SK-N-SH (cell line): ENCODE measurements at regions not wholly inside any gene's neighbourhood (a gene's known extent, or its start where the extent isn't known, plus 50 kb on each side); places are given as distances from the start of the nearest gene placed in this dataset.

Experiments used
- CTCF ChIA-PET: fragments of 300-600, 350-600 bp; formaldehyde crosslinking; extraction: SDS; loops from one replicate; lab custom pipeline; 2021; lab: Yijun Ruan, JAX
- POLR2A ChIA-PET: fragments of 350-600 bp; sonication (Branson Sonifier 250); formaldehyde crosslinking; extraction: SDS; loops from one replicate; lab custom pipeline; 2020; ENCODE audit warnings: antibody characterized with exemption, inconsistent platforms; lab: Yijun Ruan, JAX
- DNase-seq: peaks from one replicate; pipeline ENCODE4 v3.0.0; 2012
- H2AFZ ChIP-seq: fragments of 200-600 bp; sonication (generic); 2 replicates; pipeline ENCODE4 v1.8.1; 2016; ENCODE audit warnings: antibody characterized with exemption, mild to moderate bottlenecking, low read depth
- H3F3A ChIP-seq: fragments of 200-600 bp; sonication (generic); replicated peaks from 2 replicates; pipeline ENCODE3; 2016; ENCODE audit warnings: antibody characterized with exemption, mild to moderate bottlenecking; ENCODE audit not compliant: insufficient read depth
- H3K27ac ChIP-seq, 2 experiments: fragments of 200-500 bp in 1 of 2; fragments of 200-600 bp in 1 of 2; sonication (Bioruptor generic) in 1 of 2; sonication (generic), shearing (Covaris generic) in 1 of 2; 2 replicates each; pipeline versions ENCODE4 v1.5.1 to v1.6.1; 2014 to 2016; ENCODE audit warnings: low read depth in 2 of 2, inconsistent platforms in 1 of 2, low read length in 1 of 2, mild to moderate bottlenecking in 1 of 2, mixed read lengths in 1 of 2
- H3K27me3 ChIP-seq: fragments of 200-600 bp; sonication (generic), shearing (Covaris generic); 2 replicates; pipeline ENCODE4 v1.6.1; 2016; ENCODE audit warnings: mixed run types; ENCODE audit not compliant: insufficient read depth
- H3K36me3 ChIP-seq, 2 experiments: fragments of 200-500 bp in 1 of 2; fragments of 200-600 bp in 1 of 2; sonication (Bioruptor generic) in 1 of 2; sonication (generic) in 1 of 2; replicated peaks in 1 of 2; 2 replicates each; pipeline versions ENCODE3 to v1.5.1; 2014 to 2016; ENCODE audit warnings: low read length in 1 of 2, mild to moderate bottlenecking in 1 of 2; ENCODE audit not compliant: insufficient read depth in 2 of 2, control insufficient read depth in 1 of 2
- H3K4me1 ChIP-seq, 2 experiments: fragments of 200-500 bp in 1 of 2; fragments of 200-600 bp in 1 of 2; sonication (Bioruptor generic) in 1 of 2; sonication (generic), shearing (Covaris generic) in 1 of 2; 2 replicates each; pipeline versions ENCODE4 v1.5.1 to v1.6.1; 2014 to 2016; ENCODE audit warnings: low read depth in 1 of 2, low read length in 1 of 2, mixed run types in 1 of 2; ENCODE audit not compliant: insufficient read depth in 2 of 2, control insufficient read depth in 1 of 2
- H3K4me2 ChIP-seq: fragments of 200-600 bp; sonication (generic), shearing (Covaris generic); 2 replicates; pipeline ENCODE4 v1.6.1; 2017; ENCODE audit warnings: mixed run types
- H3K4me3 ChIP-seq, 2 experiments: fragments of 200-500 bp in 1 of 2; fragments of 200-600 bp in 1 of 2; sonication (Bioruptor generic) in 1 of 2; sonication (generic), shearing (Covaris generic) in 1 of 2; 2 replicates each; pipeline versions ENCODE4 v1.5.1 to v1.8.1; 2014 to 2016; ENCODE audit warnings: low read depth in 2 of 2, inconsistent platforms in 1 of 2, low read length in 1 of 2, mild to moderate bottlenecking in 1 of 2, mixed read lengths in 1 of 2, moderate library complexity in 1 of 2
- H3K79me2 ChIP-seq: fragments of 200-600 bp; sonication (generic); 2 replicates; pipeline ENCODE4 v1.8.1; 2017; ENCODE audit warnings: mild to moderate bottlenecking; ENCODE audit not compliant: insufficient read depth
- H3K9ac ChIP-seq: fragments of 200-600 bp; sonication (generic); 2 replicates; pipeline ENCODE4 v1.6.1; 2017; ENCODE audit warnings: mixed run types
- H3K9me2 ChIP-seq: fragments of 200-600 bp; sonication (generic); 2 replicates; pipeline ENCODE4 v1.6.1; 2017; ENCODE audit warnings: mixed run types
- H3K9me3 ChIP-seq: fragments of 200-600 bp; sonication (generic); 2 replicates; pipeline ENCODE4 v1.6.1; 2017; ENCODE audit warnings: mixed run types, mild to moderate bottlenecking, moderate library complexity
- H4K20me1 ChIP-seq: fragments of 200-600 bp; sonication (generic); 2 replicates; pipeline ENCODE4 v1.6.1; 2017; ENCODE audit warnings: mild to moderate bottlenecking, mixed run types; ENCODE audit not compliant: insufficient read depth
- EP300 ChIP-seq, 2 experiments: IDR thresholded peaks; 2 replicates each; pipeline versions ENCODE4 v1.4.0 to v1.6.1; 2012; ENCODE audit warnings: borderline replicate concordance in 1 of 2, low read depth in 1 of 2, low read length in 1 of 2
- FOSL2 ChIP-seq: IDR thresholded peaks from 2 replicates; pipeline ENCODE4 v1.4.0; 2012; ENCODE audit warnings: low read depth, mild to moderate bottlenecking, moderate library complexity, borderline replicate concordance
- FOXM1 ChIP-seq: IDR thresholded peaks from 2 replicates; pipeline ENCODE4 v1.4.0; 2012; ENCODE audit warnings: low read depth, mild to moderate bottlenecking
- GABPA ChIP-seq: IDR thresholded peaks from 2 replicates; pipeline ENCODE4 v1.4.0; 2012; ENCODE audit warnings: low read depth, mild to moderate bottlenecking
- MEF2A ChIP-seq: IDR thresholded peaks from 2 replicates; pipeline ENCODE4 v1.4.0; 2012; ENCODE audit warnings: low read depth, borderline replicate concordance
- NFIC ChIP-seq: IDR thresholded peaks from 2 replicates; pipeline ENCODE4 v1.4.0; 2012; ENCODE audit warnings: borderline replicate concordance
- NRF1 ChIP-seq: IDR thresholded peaks from 2 replicates; pipeline ENCODE4 v1.6.1; 2012; ENCODE audit warnings: low read depth, mild to moderate bottlenecking, low read length
- PBX3 ChIP-seq: IDR thresholded peaks from 2 replicates; pipeline ENCODE4; 2012
- POLR2AphosphoS5 ChIP-seq: IDR thresholded peaks from 2 replicates; pipeline ENCODE4 v1.6.1; 2012; ENCODE audit warnings: low read depth, low read length
- RAD21 ChIP-seq: IDR thresholded peaks from 2 replicates; pipeline ENCODE4 v1.6.1; 2012; ENCODE audit warnings: mild to moderate bottlenecking, low read length
- REST ChIP-seq: IDR thresholded peaks from 2 replicates; pipeline ENCODE4 v1.6.1; 2012; ENCODE audit warnings: mild to moderate bottlenecking, low read depth, low read length, moderate library complexity
- RFX5 ChIP-seq: IDR thresholded peaks from 2 replicates; pipeline ENCODE4 v1.6.1; 2012; ENCODE audit warnings: mild to moderate bottlenecking, improper control_type of control experiment, low read length
- TAF1 ChIP-seq: IDR thresholded peaks from 2 replicates; pipeline ENCODE4 v1.6.1; 2012; ENCODE audit warnings: low read depth, mild to moderate bottlenecking, low read length, moderate library complexity, borderline replicate concordance
- TCF12 ChIP-seq: IDR thresholded peaks from 2 replicates; pipeline ENCODE4 v1.4.0; 2012
- TEAD4 ChIP-seq: IDR thresholded peaks from 2 replicates; pipeline ENCODE4 v1.4.0; 2012; ENCODE audit warnings: mild to moderate bottlenecking, borderline replicate concordance; ENCODE audit not compliant: insufficient read depth
- WGBS: methylation state at CpG from one replicate; pipeline ENCODE4 v1.1.6; 2017; ENCODE audit warnings: low lambda C conversion rate; 5-methylcytosine and 5-hydroxymethylcytosine counted together

DNA sequence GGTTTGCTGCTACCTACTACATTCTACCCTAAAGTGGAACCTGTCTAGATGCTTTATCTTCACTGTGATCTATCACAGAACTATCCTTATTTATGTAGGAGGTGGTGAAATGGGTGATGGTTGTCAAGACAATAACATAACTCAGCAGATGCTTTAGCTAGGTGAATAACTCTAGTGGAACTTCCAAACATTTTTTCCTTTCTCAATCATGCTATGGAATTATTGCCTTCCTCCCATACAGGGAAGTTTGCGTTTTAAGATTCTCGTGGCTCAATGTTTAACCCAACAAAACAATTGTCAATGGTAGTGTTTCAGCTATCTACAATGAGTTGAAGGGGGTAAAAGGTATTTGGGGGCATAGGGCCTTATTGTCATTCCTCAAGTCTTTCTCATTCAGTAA, 82.6 kb upstream of the GLI2 start:
- 19% methylated on average over 2 of the region's 2 CpGs for WGBS
- H3F3A ChIP-seq: no peaks in the 10 kb centered on the region
- no peak for TF ChIP-seq NRF1
- ChIA-PET CTCF (interaction anchor here (0.6 to 1.3 kb wide), 2 partner anchors 20 to 53 kb away, joined by 3 to 4 read pairs; no protein-coding TSS in a partner anchor), POLR2A (no interaction called here)
- peaks cover 15% of the 10 kb centered on the region for H3K9me3 ChIP-seq
- no peak overlapping the region for H3K9ac ChIP-seq
- H2AFZ ChIP-seq: no peak overlapping the region
- H3K79me2 ChIP-seq: no peaks in the 10 kb centered on the region
- H3K27me3 ChIP-seq: no peaks in the 10 kb centered on the region
- DNase-seq: no peak
- no peaks in the 10 kb centered on the region for H4K20me1 ChIP-seq
- no peaks in the 10 kb centered on the region for H3K4me1 ChIP-seq
- no peaks in the 10 kb centered on the region for H3K36me3 ChIP-seq
- no peak overlapping the region for H3K4me3 ChIP-seq
- H3K9me2 ChIP-seq: no peaks in the 10 kb centered on the region
- H3K27ac ChIP-seq: no peak overlapping the region
- no peak overlapping the region for H3K4me2 ChIP-seq

DNA sequence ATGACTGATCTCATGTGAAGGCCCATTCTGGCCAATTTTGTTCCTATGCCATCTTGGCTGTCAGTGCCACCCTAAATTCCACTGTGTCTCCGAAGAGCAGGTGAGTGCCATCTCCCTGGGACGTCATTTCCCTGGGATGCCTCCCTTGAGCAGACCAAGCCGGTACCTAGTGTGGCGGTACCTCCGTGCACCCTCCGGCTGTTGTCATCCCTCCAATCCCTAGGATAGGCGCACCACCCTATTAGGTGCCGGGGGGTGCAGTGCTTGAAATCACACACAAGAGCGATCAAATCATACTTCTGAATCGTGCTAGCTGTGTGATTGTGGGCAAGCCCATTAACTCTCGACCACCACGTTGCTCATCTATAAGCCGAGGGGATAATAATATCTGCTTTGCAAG, 81.8 kb upstream of the GLI2 start:
- peaks cover 15% of the 10 kb centered on the region for H3K9me3 ChIP-seq
- 75% methylated on average over 12 of the region's 13 CpGs for WGBS
- H3K27ac ChIP-seq: no peak overlapping the region
- POLR2A ChIA-PET: no interaction called here
- H3K9me2 ChIP-seq: no peaks in the 10 kb centered on the region
- H3F3A ChIP-seq: no peaks in the 10 kb centered on the region
- DNase-seq: no peak
- no peaks in the 10 kb centered on the region for H3K36me3 ChIP-seq
- H3K27me3 ChIP-seq: no peaks in the 10 kb centered on the region
- no peak overlapping the region for H2AFZ ChIP-seq
- no peak overlapping the region for H3K9ac ChIP-seq
- CTCF ChIA-PET: no interaction called here
- H4K20me1 ChIP-seq: no peaks in the 10 kb centered on the region
- no peaks in the 10 kb centered on the region for H3K79me2 ChIP-seq
- no peak overlapping the region for H3K4me3 ChIP-seq
- TF ChIP-seq TAF1 (no peak), PBX3 (no peak), TCF12 (no peak), GABPA (no peak), NFIC (no peak), FOSL2 (no peak), TEAD4 (no peak), MEF2A (no peak), RAD21 (no peak), EP300 (IDR thresholded peaks at IDR 0.05; ENCODE audit: borderline replicate concordance in 1 of 2, low read depth in 1 of 2, low read length in 1 of 2) (no peak), NRF1 (no peak), POLR2AphosphoS5 (no peak), FOXM1 (no peak), REST (no peak), RFX5 (no peak)
- H3K4me1 ChIP-seq: no peaks in the 10 kb centered on the region
- H3K4me2 ChIP-seq: no peak overlapping the region
